PC-9 (cell line): ENCODE measurements at regions not wholly inside any gene's neighbourhood (a gene's known extent, or its start where the extent isn't known, plus 50 kb on each side); places are given as distances from the start of the nearest gene placed in this dataset.

ENCODE experiments used
- EZH2 ChIP-seq: fragments of 200-600 bp; sonication (generic); IDR thresholded peaks from 2 replicates; pipeline ENCODE4 v1.8.0; 2017; ENCODE audit warnings: antibody characterized with exemption, low read depth
- TF ChIP-seq, protein P1 (sequence below): fragments of 200-600 bp; sonication (generic); conservative IDR thresholded peaks from 2 replicates; pipeline ENCODE4 v1.6.1; 2017; ENCODE audit warnings: mixed run types, antibody characterized with exemption, mild to moderate bottlenecking, moderate library complexity

DNA sequence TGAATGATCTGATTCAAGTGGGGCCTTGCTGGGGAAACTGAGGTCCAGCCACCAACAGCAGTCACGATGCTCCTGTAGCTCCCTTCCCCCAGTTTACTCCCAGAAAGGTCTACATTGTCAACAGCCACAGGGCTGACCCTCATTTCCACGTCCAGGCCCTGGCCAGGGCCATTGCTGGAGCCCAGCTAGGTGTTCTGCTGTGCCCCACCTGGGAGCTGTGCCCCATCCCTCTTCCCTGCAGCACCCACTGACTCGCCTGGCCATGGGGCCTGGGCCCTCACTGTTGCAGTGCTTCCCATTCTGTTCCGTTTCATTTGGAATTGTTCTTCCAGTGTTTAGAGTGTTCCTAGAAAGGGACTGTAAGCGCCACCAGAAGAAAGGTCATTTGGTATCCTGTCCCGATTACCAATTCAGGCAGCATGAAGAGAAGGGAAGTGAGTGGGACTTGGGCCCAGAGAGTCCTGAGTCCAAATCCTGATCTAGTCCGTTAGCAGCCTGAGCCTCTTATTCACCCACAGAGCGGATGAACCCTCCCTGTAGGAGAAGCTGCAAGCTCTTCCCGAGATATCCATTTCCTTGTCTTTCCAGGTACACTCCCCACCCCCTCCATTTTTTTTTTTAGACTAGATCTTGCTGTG, 73.1 kb upstream of the HPCAL1 start:
- TF ChIP-seq EZH2, result no peak
- TF ChIP-seq, protein P1, sequence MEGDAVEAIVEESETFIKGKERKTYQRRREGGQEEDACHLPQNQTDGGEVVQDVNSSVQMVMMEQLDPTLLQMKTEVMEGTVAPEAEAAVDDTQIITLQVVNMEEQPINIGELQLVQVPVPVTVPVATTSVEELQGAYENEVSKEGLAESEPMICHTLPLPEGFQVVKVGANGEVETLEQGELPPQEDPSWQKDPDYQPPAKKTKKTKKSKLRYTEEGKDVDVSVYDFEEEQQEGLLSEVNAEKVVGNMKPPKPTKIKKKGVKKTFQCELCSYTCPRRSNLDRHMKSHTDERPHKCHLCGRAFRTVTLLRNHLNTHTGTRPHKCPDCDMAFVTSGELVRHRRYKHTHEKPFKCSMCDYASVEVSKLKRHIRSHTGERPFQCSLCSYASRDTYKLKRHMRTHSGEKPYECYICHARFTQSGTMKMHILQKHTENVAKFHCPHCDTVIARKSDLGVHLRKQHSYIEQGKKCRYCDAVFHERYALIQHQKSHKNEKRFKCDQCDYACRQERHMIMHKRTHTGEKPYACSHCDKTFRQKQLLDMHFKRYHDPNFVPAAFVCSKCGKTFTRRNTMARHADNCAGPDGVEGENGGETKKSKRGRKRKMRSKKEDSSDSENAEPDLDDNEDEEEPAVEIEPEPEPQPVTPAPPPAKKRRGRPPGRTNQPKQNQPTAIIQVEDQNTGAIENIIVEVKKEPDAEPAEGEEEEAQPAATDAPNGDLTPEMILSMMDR, result no peak
